ENCODE measurements at regions not wholly inside any gene's neighbourhood (a gene's known extent, or its start where the extent isn't known, plus 50 kb on each side); places are given as distances from the start of the nearest gene placed in this dataset.

DNA sequence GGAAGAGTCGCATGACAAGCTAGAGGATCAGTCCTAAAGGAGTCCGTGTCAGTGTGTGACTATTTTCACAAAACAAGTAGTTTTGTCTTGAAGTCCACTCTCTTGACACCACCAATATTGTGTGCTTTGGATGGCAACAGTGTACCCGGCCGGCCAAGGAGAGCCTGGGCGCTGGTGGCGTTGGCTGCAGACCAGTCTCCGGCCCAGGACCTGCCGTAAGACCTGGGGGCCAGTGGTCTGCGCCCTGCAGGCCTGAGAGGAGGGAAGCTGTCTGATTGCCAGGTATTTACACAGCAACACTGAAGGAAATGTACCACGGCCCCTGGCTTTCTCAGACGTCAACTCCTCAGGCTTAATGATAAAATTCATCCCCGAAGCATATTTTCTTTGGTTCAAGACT, 472.4 kb upstream of the SALL3 start:
- TF ChIP-seq EZH2 (IDR thresholded peaks at IDR 0.05; ENCODE audit: insufficient read depth, poor library complexity, severe bottlenecking) (no peak), EZH2phosphoT487 (IDR thresholded peaks at IDR 0.05; ENCODE audit: insufficient read depth, low read depth) (no peak)
